SK-N-MC (cell line): ENCODE measurements at regions not wholly inside any gene's neighbourhood (a gene's known extent, or its start where the extent isn't known, plus 50 kb on each side); places are given as distances from the start of the nearest gene placed in this dataset.
"Not testable (repeated sequence)": the region's sequence is repeated elsewhere in the genome, so short reads cannot be mapped to it uniquely, and the experiment has no call there.

Experiments used
- DNase-seq: peaks from one replicate; pipeline ENCODE4 v3.0.0-alpha.2; 2011; ENCODE audit warnings: low read depth, low spot score
- H3K27ac ChIP-seq: fragments of 200-600 bp; sonication (generic); 2 replicates; pipeline ENCODE4 v1.5.1; 2016; ENCODE audit warnings: mixed run types
- H3K36me3 ChIP-seq: fragments of 200-600 bp; sonication (generic); 2 replicates; pipeline ENCODE4 v1.6.1; 2017; ENCODE audit warnings: antibody characterized with exemption, low read length, mixed read lengths; ENCODE audit not compliant: insufficient read depth
- H3K4me3 ChIP-seq: fragments of 200-600 bp; sonication (generic); 2 replicates; pipeline ENCODE4 v1.5.1; 2016
- H3K9ac ChIP-seq: fragments of 200-600 bp; sonication (generic); 2 replicates; pipeline ENCODE4 v1.8.0; 2017; ENCODE audit warnings: mixed run types, mixed read lengths; ENCODE audit not compliant: insufficient read length
- H3K9me3 ChIP-seq: fragments of 200-600 bp; sonication (generic); 2 replicates; pipeline ENCODE4 v1.6.1; 2017; ENCODE audit warnings: low read depth, mild to moderate bottlenecking, antibody characterized with exemption, low read length, moderate library complexity, mixed read lengths

GRCh38 chr12:8373744-8374143 is 82.0 kb upstream of the CLEC6A start:
- H3K9me3 ChIP-seq, DNase-seq, H3K4me3 ChIP-seq, H3K9ac ChIP-seq, H3K36me3 ChIP-seq, H3K27ac ChIP-seq: not testable (repeated sequence)

GRCh38 chr12:8375122-8375521 is 80.6 kb upstream of the CLEC6A start:
- H3K9ac ChIP-seq, H3K27ac ChIP-seq, DNase-seq, H3K36me3 ChIP-seq, H3K9me3 ChIP-seq, H3K4me3 ChIP-seq: not testable (repeated sequence)

GRCh38 chr12:8377756-8378155 is 78.0 kb upstream of the CLEC6A start:
- not testable (repeated sequence) for H3K9ac ChIP-seq, H3K4me3 ChIP-seq, H3K36me3 ChIP-seq, H3K9me3 ChIP-seq, H3K27ac ChIP-seq, DNase-seq

- not testable (repeated sequence) for DNase-seq, H3K9ac ChIP-seq, H3K9me3 ChIP-seq, H3K27ac ChIP-seq, H3K36me3 ChIP-seq, H3K4me3 ChIP-seq
Measured at GRCh38 chr12:8382556-8382955, 73.2 kb upstream of the CLEC6A start.

- H3K27ac ChIP-seq, H3K36me3 ChIP-seq, H3K9me3 ChIP-seq, H3K4me3 ChIP-seq, DNase-seq, H3K9ac ChIP-seq: not testable (repeated sequence)
Measured at GRCh38 chr12:8384686-8385085, 71.1 kb upstream of the CLEC6A start.

GRCh38 chr12:8385431-8385830 is 70.3 kb upstream of the CLEC6A start:
- not testable (repeated sequence) for H3K27ac ChIP-seq, H3K9me3 ChIP-seq, H3K9ac ChIP-seq, DNase-seq, H3K4me3 ChIP-seq, H3K36me3 ChIP-seq

- H3K9ac ChIP-seq, H3K9me3 ChIP-seq, H3K36me3 ChIP-seq, DNase-seq, H3K4me3 ChIP-seq, H3K27ac ChIP-seq: not testable (repeated sequence)
Measured at GRCh38 chr12:8386661-8387060, 69.1 kb upstream of the CLEC6A start.

- not testable (repeated sequence) for H3K9me3 ChIP-seq, H3K4me3 ChIP-seq, H3K9ac ChIP-seq, H3K36me3 ChIP-seq, DNase-seq, H3K27ac ChIP-seq
Measured at GRCh38 chr12:8389296-8389695, 66.5 kb upstream of the CLEC6A start.

GRCh38 chr12:8390001-8390777 is 65.6 kb upstream of the CLEC6A start:
- not testable (repeated sequence) for H3K9me3 ChIP-seq, H3K27ac ChIP-seq, H3K36me3 ChIP-seq, H3K9ac ChIP-seq, DNase-seq
- peak overlapping the region; percentile 72 for H3K4me3 ChIP-seq

GRCh38 chr12:8396225-8397071 is 59.3 kb upstream of the CLEC6A start:
- DNase-seq, result not testable (repeated sequence)
- H3K4me3 ChIP-seq, result peak overlapping the region; percentile 63

GRCh38 chr12:8397378-8397777 is 58.4 kb upstream of the CLEC6A start:
- not testable (repeated sequence) for DNase-seq, H3K9ac ChIP-seq, H3K4me3 ChIP-seq, H3K27ac ChIP-seq, H3K36me3 ChIP-seq, H3K9me3 ChIP-seq

More at GRCh38 chr12:8396225-8397071, 59.3 kb upstream of the CLEC6A start:
- H3K9ac ChIP-seq, H3K36me3 ChIP-seq, H3K27ac ChIP-seq, H3K9me3 ChIP-seq: not testable (repeated sequence)

GRCh38 chr12:8399496-8400034 is 56.2 kb upstream of the CLEC6A start:
- not testable (repeated sequence) for H3K9me3 ChIP-seq, DNase-seq, H3K36me3 ChIP-seq, H3K27ac ChIP-seq, H3K9ac ChIP-seq, H3K4me3 ChIP-seq

GRCh38 chr12:8403834-8404233 is 51.9 kb upstream of the CLEC6A start:
- not testable (repeated sequence) for H3K27ac ChIP-seq, H3K36me3 ChIP-seq, H3K9ac ChIP-seq, H3K9me3 ChIP-seq, H3K4me3 ChIP-seq, DNase-seq

GRCh38 chr12:8404341-8404740 is 51.4 kb upstream of the CLEC6A start:
- not testable (repeated sequence) for H3K27ac ChIP-seq, H3K9ac ChIP-seq, H3K9me3 ChIP-seq, H3K4me3 ChIP-seq, DNase-seq, H3K36me3 ChIP-seq
